GM12891 (cell line): ENCODE measurements at regions not wholly inside any gene's neighbourhood (a gene's known extent, or its start where the extent isn't known, plus 50 kb on each side); places are given as distances from the start of the nearest gene placed in this dataset.

ENCODE experiments used
- POLR2A ChIP-seq: IDR thresholded peaks from 2 replicates; pipeline ENCODE4 v1.6.1; 2011; ENCODE audit warnings: low read depth, low read length, control low read depth
- POLR2AphosphoS5 ChIP-seq: IDR thresholded peaks from 2 replicates; pipeline ENCODE4 v1.6.1; 2011; ENCODE audit warnings: low read depth, low read length, control low read depth
- POU2F2 ChIP-seq: IDR thresholded peaks from 2 replicates; pipeline ENCODE4 v1.6.1; 2011; ENCODE audit warnings: low read depth, mild to moderate bottlenecking, control low read depth, low read length, moderate library complexity
- SPI1 ChIP-seq: IDR thresholded peaks from 2 replicates; pipeline ENCODE4 v1.6.1; 2011; ENCODE audit warnings: low read depth, low read length, control low read depth

GRCh38 chr6:156283091-156283490 lies 494.1 kb upstream of the ARID1B start:
- TF ChIP-seq POLR2A: no peak
- no peak for TF ChIP-seq POU2F2
- no peak for TF ChIP-seq POLR2AphosphoS5
- TF ChIP-seq SPI1: no peak
